HG03439 (cell line): ENCODE measurements at regions not wholly inside any gene's neighbourhood (a gene's known extent, or its start where the extent isn't known, plus 50 kb on each side); places are given as distances from the start of the nearest gene placed in this dataset.

Experiments used
- ATAC-seq: cut with Tn5 transposase; IDR thresholded peaks from one replicate; pipeline ENCODE4 v1.9.1; 2021; ENCODE audit warnings: mild to moderate bottlenecking, moderate library complexity; ENCODE audit not compliant: unreplicated experiment

GRCh38 chr3:19725000-19725399 lies 209.0 kb downstream of the EFHB start:
- no peak for ATAC-seq

DNA sequence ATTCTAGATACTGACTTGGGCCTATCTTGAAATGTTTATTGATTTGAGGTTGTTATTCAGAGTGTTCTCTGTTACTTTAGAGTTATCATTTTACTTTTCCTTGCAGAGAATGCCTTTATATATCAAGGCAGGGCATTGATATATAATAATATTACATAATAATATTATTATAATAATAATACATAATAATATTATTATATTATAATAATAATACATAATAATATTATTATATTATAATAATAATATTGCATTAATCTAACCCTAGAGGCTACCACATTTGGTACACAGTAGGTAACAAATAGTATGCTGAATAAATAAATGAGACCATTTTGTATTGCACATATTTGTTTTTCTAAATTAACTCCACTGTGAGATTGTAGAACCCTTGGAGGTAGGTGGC lies 216.3 kb downstream of the EFHB start:
- ATAC-seq = no peak

GRCh38 chr3:19711160-19711782 lies 222.7 kb downstream of the EFHB start:
- no peak for ATAC-seq

DNA sequence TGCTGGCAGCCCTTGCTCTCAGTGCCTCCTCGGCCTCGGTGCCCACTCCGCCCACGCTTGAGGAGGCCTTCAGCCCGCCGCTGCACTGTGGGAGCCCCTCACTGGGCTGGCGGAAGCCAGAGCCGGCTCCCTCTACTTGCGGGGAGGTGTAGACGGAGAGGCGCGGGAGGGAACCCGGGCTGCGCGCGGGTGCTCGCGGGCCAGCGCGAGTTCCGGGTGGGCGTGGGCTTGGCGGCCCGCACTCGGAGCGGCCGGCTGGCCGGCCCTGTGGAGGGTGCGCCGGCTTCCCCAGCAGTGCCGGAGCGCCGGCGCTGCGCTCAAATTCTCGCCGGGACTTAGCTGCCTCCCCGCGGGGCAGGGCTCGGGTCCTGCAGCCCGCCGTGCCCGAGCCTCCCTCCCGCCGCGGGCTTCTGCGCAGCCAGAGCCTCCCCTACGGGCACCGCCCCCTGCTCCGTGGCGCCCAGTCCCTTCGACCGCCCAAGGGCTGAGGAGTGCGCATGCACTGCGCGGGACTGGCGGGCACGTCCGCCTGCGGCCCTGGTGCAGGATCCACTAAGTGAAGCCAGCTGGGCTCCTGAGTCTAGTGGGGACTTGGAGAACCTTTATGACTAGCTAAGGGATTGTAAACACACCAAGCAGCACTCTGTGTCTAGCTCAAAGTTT lies 231.5 kb downstream of the EFHB start:
- ATAC-seq = no peak

- no peak for ATAC-seq
Observed at GRCh38 chr3:19688767-19689166, 245.2 kb downstream of the EFHB start.

- ATAC-seq = no peak
Observed at GRCh38 chr3:19668163-19668562, 265.9 kb downstream of the EFHB start.

GRCh38 chr3:19662486-19662885 lies 271.5 kb downstream of the EFHB start:
- no peak for ATAC-seq

DNA sequence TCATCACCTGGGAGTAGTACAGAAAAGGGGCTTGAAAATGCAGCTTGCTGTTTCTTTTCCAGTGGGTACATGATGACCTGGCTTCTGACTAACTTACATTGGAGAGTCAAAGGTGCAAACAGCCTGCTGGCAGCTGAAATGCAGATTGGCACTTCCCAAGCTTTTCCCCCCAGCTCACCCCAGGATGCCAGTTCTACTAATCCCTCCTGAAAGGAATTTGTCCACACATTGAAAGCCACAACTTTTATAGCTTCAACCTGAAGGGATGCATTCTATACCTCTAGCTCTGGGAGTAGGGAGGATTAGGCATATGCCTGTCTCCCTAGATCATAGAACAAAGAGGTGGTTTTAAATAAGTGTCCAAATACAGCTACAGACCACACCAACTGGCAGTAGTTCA lies 281.7 kb downstream of the EFHB start:
- no peak for ATAC-seq

DNA sequence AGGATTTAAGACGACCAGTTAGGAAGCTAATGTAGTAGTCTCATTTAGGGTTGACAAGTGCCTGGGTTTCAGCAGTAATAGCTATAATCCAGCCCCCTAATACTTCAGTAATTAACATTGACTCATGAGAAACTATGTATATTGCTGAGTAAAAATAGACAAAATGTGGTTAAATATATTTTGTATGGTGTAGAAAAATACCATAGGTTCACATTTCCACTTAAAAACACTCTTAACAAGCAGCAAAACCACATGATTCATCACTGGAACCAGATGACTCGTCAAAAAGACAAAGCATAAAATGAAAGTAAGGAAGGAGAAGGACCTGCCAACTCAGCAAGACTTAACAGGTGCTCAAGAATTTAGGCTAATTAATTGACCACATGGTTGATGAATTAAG lies 288.9 kb downstream of the EFHB start:
- ATAC-seq = no peak

GRCh38 chr3:19644405-19644804 lies 289.6 kb downstream of the EFHB start:
- ATAC-seq = no peak

DNA sequence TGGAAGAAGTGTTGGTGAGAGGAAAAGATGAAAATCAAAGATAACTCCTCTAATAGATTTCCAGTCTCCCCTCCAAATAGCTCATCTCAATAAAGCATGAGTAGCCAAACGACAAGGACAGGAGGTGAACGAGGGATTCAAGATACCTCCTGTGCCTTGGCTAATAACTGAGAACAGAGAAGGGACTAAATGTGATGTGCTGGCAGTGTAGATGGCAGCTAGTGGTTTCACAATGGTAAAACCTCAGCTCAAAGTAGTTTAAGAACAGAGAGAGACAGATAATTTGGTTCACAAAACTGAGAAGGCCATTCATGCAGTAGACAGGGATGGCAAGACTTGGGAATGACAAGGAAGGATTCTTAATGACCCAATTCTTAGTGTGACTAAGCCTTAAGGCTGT lies 292.6 kb downstream of the EFHB start:
- no peak for ATAC-seq

DNA sequence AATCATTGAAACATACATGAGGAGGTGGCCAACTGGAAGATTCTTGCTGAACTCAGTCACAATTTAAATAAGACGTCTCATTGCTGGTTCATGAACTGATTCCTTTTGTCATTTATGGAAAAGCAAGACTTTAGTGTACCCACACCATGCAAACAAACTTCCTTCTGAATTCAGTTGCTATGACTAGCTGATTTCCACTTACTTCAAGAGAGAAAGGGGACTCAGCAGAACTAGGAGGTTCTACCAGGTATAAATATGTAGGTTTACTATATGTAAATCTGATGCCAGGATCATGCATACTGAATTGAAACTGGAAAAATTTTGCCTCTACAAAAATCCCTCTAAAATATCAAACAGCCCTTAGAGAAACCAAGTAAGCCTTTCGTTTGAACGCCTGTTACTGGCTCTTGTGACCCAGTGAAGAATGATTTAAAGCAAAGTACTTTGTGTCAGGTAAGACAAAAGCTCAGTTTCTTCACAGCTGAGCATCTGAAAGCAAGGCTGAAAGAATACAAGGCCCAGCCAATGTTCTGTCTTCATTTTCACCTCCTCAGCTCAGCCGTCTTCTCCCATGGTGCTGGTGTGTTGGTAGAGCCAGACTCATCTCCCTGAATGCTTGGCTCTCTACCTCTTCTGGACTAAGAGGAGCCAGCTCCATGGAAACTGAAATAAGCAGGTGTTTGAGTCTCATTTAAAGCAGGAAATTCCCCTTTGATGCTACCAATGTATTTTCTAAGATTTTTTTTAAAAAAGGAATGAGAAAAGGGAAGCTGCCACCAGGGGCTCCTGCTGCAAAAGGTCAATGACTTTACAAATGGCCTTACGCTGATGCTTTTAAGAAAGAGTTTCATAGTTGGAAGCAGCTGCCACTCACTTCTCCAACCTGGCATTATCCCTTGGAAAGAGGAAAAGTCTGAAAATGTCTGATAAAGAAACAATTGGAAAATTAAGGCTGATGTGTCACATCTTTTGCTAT lies 301.6 kb downstream of the EFHB start:
- no peak for ATAC-seq

- peak; percentile 66 for ATAC-seq
Observed at GRCh38 chr3:19598870-19599269, 335.1 kb downstream of the EFHB start.

DNA sequence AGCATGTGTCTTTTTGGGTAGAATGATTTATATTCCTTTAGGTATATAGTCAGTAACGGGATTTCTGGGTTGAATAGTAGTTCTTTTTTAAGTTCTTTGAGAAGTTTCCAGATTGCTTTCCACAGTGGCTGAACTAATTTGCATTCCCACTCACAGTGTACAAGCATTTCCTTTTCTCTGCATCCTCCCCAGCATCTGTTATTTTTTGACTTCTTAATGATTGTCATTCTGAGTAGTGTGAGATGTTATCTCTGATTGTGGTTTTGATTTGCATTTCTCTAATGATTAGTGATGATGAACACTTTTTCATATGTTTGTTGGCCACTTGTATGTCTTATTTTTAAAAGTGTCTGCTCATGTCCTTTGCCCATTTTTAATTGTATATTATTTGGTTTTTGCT lies 337.6 kb downstream of the EFHB start:
- no peak for ATAC-seq

- ATAC-seq = no peak
Observed at GRCh38 chr3:19595884-19596283, 338.1 kb downstream of the EFHB start.
